ENCODE measurements at regions not wholly inside any gene's neighbourhood (a gene's known extent, or its start where the extent isn't known, plus 50 kb on each side); places are given as distances from the start of the nearest gene placed in this dataset.
A peak's percentile ranks its signal among the peaks of the same experiment; 100 is the strongest.
"Not testable (repeated sequence)": the region's sequence is repeated elsewhere in the genome, so short reads cannot be mapped to it uniquely, and the experiment has no call there.

DNA sequence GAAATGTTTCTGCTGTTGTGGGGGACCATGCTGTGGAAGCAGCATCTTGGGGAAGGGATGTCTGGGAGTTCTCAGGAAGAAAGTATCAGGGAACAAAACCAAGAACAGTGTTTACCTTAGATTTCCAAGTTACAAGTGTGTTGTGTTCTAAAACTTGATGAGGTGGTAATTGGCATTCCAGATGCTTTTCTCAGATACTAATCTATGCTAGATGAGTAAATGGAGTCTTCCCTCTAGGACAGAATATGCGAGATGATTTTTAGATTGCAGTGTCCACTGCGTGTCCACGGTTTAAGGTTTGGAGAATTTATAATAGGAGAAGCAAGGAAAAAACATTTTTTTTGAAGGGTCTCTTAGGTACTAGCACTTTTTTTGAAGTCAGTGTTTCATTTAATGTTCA, 436.5 kb downstream of the PCNX1 start:
- Mint-ChIP-seq H3K4me3 (no peak overlapping the region), H3K27ac (peak overlapping the region; percentile 15), H3K9me3 (peaks cover 0 to 4% of the 10 kb centered on the region in 2 donors)

DNA sequence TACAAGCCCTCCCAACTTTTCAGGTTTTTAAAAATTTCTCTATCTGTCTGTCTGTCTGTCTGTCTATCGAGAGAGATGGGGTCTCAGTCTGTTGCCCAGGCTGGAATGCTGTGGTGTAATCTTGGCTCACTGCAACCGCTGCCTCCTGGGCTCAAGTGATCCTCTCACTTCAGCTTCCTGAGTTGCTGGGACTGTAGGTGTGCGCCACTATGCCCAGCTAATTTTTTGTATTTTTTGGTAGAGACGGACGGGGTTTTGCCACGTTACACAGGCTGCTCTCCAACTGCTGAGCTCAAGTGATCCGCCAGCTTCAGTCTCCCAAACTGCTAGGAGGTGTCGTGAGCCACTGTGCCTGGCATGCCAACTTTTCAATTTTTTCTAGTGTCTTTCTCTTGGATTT, 437.2 kb downstream of the PCNX1 start:
- Mint-ChIP-seq H3K27ac (peak overlapping the region; percentile 59), H3K9me3 (peaks cover 0 to 4% of the 10 kb centered on the region in 2 donors), H3K36me3 (peaks cover 59 to 71% of the 10 kb centered on the region in 2 donors), H3K27me3 (no peaks in the 10 kb centered on the region), H3K4me1 (peaks cover 49 to 92% of the 10 kb centered on the region in 2 donors), H3K4me3 (peak overlapping the region in 1 of 2 donors; percentile 20)
- DNase-seq (no peak), ATAC-seq (replicated peaks) (no peak)

More for the DNA sequence above, 436.5 kb downstream of the PCNX1 start:
- H3K36me3 Mint-ChIP-seq = peaks cover 52 to 67% of the 10 kb centered on the region in 2 donors
- peaks cover 44 to 92% of the 10 kb centered on the region in 2 donors for H3K4me1 Mint-ChIP-seq
- H3K27me3 Mint-ChIP-seq = no peaks in the 10 kb centered on the region
- DNase-seq (no peak), ATAC-seq (replicated peaks) (no peak)

- Mint-ChIP-seq H3K4me1 (peaks cover 53 to 92% of the 10 kb centered on the region in 2 donors), H3K4me3 (peak overlapping the region; percentile 11 to 61)
- ATAC-seq (replicated peaks) = peak in 1 of 2 donors; percentile 31
These were observed 439.4 kb downstream of the PCNX1 start for GRCh38 chr14:71346685-71347084.

DNA sequence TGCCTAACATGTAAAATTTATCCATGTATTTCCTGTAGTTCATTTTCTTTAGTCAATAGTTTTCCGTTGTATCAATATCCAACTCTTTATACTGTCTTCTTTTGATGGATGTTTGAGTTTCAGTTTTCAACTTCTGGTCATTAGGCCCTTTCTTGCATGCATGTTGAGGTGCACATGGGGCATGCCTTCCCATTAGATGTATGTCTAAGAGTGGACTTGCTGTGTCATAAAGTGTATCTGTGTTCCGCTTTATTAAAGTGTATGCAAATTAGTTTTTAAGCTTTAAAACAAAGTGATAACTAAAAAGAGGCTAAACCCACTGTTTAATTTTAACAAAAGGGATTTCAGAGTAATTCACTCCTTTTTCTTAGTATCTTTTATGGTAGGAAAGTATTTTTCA, 441.1 kb downstream of the PCNX1 start:
- no peak for DNase-seq
- peak; percentile 36 to 57 for ATAC-seq (replicated peaks)
- no peak overlapping the region for H3K4me3 Mint-ChIP-seq
- peaks cover 68 to 88% of the 10 kb centered on the region in 2 donors for H3K36me3 Mint-ChIP-seq
- no peak overlapping the region for H3K27ac Mint-ChIP-seq
- peaks cover 7 to 8% of the 10 kb centered on the region in 2 donors for H3K9me3 Mint-ChIP-seq
- H3K4me1 Mint-ChIP-seq = peaks cover 55 to 97% of the 10 kb centered on the region in 2 donors
- H3K27me3 Mint-ChIP-seq = no peaks in the 10 kb centered on the region

More at GRCh38 chr14:71346685-71347084, 439.4 kb downstream of the PCNX1 start:
- Mint-ChIP-seq H3K9me3 (peaks cover 0 to 4% of the 10 kb centered on the region in 2 donors), H3K36me3 (peaks cover 68 to 80% of the 10 kb centered on the region in 2 donors), H3K27ac (peak overlapping the region; percentile 42), H3K27me3 (no peaks in the 10 kb centered on the region)
- DNase-seq = no peak

- Mint-ChIP-seq H3K9me3 (peaks cover 8 to 10% of the 10 kb centered on the region in 2 donors), H3K27ac (peak overlapping the region; percentile 37), H3K4me1 (peaks cover 52 to 95% of the 10 kb centered on the region in 2 donors), H3K4me3 (no peak overlapping the region), H3K27me3 (no peaks in the 10 kb centered on the region), H3K36me3 (peaks cover 66 to 88% of the 10 kb centered on the region in 2 donors)
- DNase-seq = no peak
- no peak for ATAC-seq (replicated peaks)
These were observed 441.6 kb downstream of the PCNX1 start for GRCh38 chr14:71348817-71349216.

DNA sequence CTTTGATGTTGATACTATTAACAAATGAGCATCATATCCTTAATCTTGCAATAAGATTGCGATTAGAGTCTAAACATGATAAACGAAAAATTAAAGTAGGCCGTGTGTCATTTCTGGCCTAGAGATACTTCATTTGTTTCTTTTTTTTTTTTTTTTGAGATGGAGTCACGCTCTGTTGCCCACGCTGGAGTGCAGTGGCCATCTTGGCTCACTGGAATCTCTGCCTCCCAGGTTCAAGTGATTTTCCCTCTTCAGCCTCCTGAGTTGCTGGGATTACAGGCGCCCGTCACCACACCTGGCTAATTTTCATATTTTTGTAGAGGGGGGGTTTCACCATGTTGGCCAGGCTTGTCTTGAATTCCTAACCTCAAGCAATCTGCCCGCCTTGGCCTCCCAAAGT, 446.9 kb downstream of the PCNX1 start:
- Mint-ChIP-seq H3K4me3 (no peak overlapping the region), H3K27me3 (no peaks in the 10 kb centered on the region), H3K36me3 (peaks cover 58 to 87% of the 10 kb centered on the region in 2 donors), H3K27ac (peak overlapping the region; percentile 14), H3K4me1 (peaks cover 51 to 93% of the 10 kb centered on the region in 2 donors), H3K9me3 (peaks cover 11 to 13% of the 10 kb centered on the region in 2 donors)
- DNase-seq = no peak
- ATAC-seq (replicated peaks) = no peak

GRCh38 chr14:71354801-71355200, 447.5 kb downstream of the PCNX1 start:
- no peak for DNase-seq
- H3K9me3 Mint-ChIP-seq = peaks cover 15 to 18% of the 10 kb centered on the region in 2 donors
- H3K27ac Mint-ChIP-seq = peak overlapping the region; percentile 87
- H3K36me3 Mint-ChIP-seq = peaks cover 58 to 87% of the 10 kb centered on the region in 2 donors
- H3K27me3 Mint-ChIP-seq = no peaks in the 10 kb centered on the region
- H3K4me1 Mint-ChIP-seq = peaks cover 50 to 93% of the 10 kb centered on the region in 2 donors
- ATAC-seq (replicated peaks) = no peak
- no peak overlapping the region for H3K4me3 Mint-ChIP-seq

DNA sequence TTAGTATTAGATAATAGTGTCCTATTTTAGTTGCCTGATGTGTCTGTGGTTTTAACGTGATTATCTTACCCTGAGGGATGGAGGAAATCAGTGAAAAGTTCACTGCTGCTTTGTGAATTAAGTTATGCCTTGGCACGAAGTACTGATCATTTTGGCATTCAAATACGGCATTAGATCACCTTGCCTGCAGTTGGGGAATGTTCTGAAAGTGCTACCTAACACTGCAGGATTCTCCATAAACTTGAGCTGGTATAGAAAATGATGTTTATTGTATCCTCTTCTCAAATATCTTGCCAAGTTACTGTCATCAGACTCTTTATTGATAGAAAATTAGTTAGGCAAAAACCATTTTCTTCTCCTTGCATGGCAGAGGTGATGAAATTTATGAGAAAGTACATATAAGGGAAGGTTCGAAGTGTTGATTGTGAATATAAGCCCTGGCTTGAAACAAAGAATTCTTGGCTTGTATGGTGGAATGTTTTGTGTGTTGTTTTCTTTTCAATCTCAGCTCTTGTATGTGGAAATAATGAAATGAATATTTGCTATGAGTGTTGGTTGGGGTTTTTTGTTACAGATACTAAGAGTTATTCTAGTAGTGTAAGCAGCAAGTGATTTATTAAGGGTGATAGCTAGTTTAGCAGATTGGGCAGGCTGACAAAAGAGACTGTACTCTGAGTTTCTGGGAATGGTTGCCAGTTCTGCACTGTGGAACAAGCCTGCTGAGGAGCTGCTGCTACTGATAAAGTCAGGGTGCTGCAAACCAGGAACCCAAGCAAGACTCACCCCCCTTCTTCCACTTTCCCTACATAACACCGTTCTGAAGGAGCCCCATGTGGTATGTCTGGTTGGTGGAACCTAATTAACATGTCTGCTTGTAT, 448.3 kb downstream of the PCNX1 start:
- Mint-ChIP-seq H3K4me1 (peaks cover 48 to 93% of the 10 kb centered on the region in 2 donors), H3K36me3 (peaks cover 56 to 87% of the 10 kb centered on the region in 2 donors), H3K9me3 (peaks cover 17 to 21% of the 10 kb centered on the region in 2 donors), H3K4me3 (peak overlapping the region; percentile 45 to 48), H3K27me3 (no peaks in the 10 kb centered on the region), H3K27ac (peak overlapping the region; percentile 87)
- no peak for DNase-seq
- peak; percentile 11 to 22 for ATAC-seq (replicated peaks)

GRCh38 chr14:71358209-71358931, 451.1 kb downstream of the PCNX1 start:
- ATAC-seq (replicated peaks) (peak; percentile 80 to 84), DNase-seq (peak; percentile 72)
- peaks cover 50 to 94% of the 10 kb centered on the region in 2 donors for H3K4me1 Mint-ChIP-seq
- peaks cover 13 to 17% of the 10 kb centered on the region in 2 donors for H3K9me3 Mint-ChIP-seq
- peak overlapping the region; percentile 61 to 70 for H3K4me3 Mint-ChIP-seq
- H3K36me3 Mint-ChIP-seq = peaks cover 54 to 88% of the 10 kb centered on the region in 2 donors
- H3K27ac Mint-ChIP-seq = peak overlapping the region; percentile 98
- no peaks in the 10 kb centered on the region for H3K27me3 Mint-ChIP-seq

- not testable (repeated sequence) for ATAC-seq (replicated peaks); H3K27me3 Mint-ChIP-seq; DNase-seq
- Mint-ChIP-seq H3K4me3 (peak overlapping the region; percentile 54 to 70), H3K27ac (peak overlapping the region; percentile 98), H3K4me1 (peaks cover 49 to 99% of the 10 kb centered on the region in 2 donors), H3K36me3 (peaks cover 52 to 82% of the 10 kb centered on the region in 2 donors), H3K9me3 (peaks cover 10 to 16% of the 10 kb centered on the region in 2 donors)
These were observed 451.7 kb downstream of the PCNX1 start for GRCh38 chr14:71358932-71359421.

GRCh38 chr14:71359823-71360222, 452.6 kb downstream of the PCNX1 start:
- ATAC-seq (replicated peaks) = no peak
- DNase-seq = no peak
- Mint-ChIP-seq H3K9me3 (peaks cover 10 to 16% of the 10 kb centered on the region in 2 donors), H3K27me3 (no peaks in the 10 kb centered on the region), H3K27ac (peak overlapping the region; percentile 98), H3K4me1 (peaks cover 50 to 100% of the 10 kb centered on the region in 2 donors), H3K36me3 (peaks cover 46 to 81% of the 10 kb centered on the region in 2 donors), H3K4me3 (peak overlapping the region; percentile 54 to 79)

DNA sequence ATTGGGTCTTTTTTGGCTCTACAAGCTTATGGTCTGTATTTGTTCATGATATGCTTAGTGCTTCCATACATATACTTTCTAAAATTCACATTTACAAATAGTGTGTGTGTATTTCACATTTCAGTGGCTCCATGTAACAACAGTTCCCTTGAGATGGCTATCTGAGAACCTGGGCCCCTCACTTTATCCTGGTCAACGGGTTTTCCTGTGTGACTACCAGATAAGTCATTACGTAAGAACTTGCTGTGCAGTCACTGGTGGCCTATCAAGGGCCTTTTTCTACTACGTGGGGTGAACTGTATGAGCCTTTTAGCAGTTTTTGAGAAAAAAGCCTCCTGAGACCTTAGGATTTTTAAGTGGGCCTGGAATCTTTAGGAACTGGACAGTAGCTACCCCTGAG, 454.1 kb downstream of the PCNX1 start:
- no peak overlapping the region for H3K4me3 Mint-ChIP-seq

DNA sequence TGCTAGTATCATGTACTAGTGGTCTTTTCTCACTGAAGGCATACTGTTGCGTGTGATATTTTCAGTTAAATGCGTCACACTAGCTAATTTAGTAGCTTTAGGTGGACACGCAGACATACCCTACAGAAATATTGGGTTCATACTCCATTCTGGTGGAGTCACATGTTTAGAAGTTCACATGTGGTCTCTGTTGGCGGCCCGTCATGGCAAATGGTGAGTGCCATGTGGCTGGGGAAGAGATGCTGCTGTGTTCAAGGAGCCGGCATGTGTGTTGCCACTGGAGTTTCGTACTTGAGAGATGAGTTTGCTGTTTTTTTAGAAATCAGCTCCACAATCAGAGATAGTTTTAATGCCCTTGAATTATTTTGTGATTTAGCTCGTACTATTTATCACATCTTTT, 454.6 kb downstream of the PCNX1 start:
- DNase-seq (no peak), ATAC-seq (replicated peaks) (no peak)
- peak overlapping the region; percentile 96 for H3K27ac Mint-ChIP-seq
- no peaks in the 10 kb centered on the region for H3K27me3 Mint-ChIP-seq
- peaks cover 10 to 16% of the 10 kb centered on the region in 2 donors for H3K9me3 Mint-ChIP-seq
- H3K4me1 Mint-ChIP-seq = peaks cover 41 to 99% of the 10 kb centered on the region in 2 donors
- peak overlapping the region; percentile 36 to 58 for H3K4me3 Mint-ChIP-seq
- H3K36me3 Mint-ChIP-seq = peaks cover 38 to 77% of the 10 kb centered on the region in 2 donors

More for the DNA sequence above, 454.1 kb downstream of the PCNX1 start:
- Mint-ChIP-seq H3K27ac (peak overlapping the region; percentile 96), H3K9me3 (peaks cover 10 to 16% of the 10 kb centered on the region in 2 donors), H3K36me3 (peaks cover 38 to 80% of the 10 kb centered on the region in 2 donors), H3K4me1 (peaks cover 42 to 99% of the 10 kb centered on the region in 2 donors), H3K27me3 (no peaks in the 10 kb centered on the region)
- ATAC-seq (replicated peaks) (no peak), DNase-seq (no peak)

DNA sequence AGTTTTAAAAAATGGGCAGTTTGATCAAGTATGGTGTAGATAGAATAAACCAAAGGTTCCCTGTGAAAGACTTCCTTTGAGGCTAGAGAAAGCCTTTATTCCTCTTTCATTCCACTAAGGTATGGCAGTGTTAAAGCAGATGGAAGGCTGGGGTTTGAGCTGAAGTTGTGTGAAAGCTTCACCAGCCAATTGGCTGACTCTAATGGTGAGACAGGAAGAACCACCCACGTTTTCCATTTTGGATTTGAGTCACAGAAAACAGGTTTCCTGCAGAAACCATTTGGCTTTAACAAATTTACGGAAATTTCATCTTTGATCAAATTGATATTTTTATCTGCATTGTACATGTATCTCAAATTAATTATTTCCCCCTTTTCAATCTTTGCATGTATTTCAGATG, 455.0 kb downstream of the PCNX1 start:
- H3K4me1 Mint-ChIP-seq = peaks cover 41 to 97% of the 10 kb centered on the region in 2 donors
- peaks cover 10 to 16% of the 10 kb centered on the region in 2 donors for H3K9me3 Mint-ChIP-seq
- H3K27ac Mint-ChIP-seq = peak overlapping the region; percentile 96
- H3K4me3 Mint-ChIP-seq = peak overlapping the region; percentile 52 to 58
- H3K27me3 Mint-ChIP-seq = no peaks in the 10 kb centered on the region
- H3K36me3 Mint-ChIP-seq = peaks cover 38 to 80% of the 10 kb centered on the region in 2 donors
- DNase-seq (no peak), ATAC-seq (replicated peaks) (no peak)

Data from stimulated activated naive B cell treated with anti-CD40 and anti-IgM and Interleukin-4, amounts not matched to agents 10 μg/mL and 1 μg/mL and 100 μg/mL, for 72 hours (primary cell).